H1 (cell line): ENCODE measurements at regions not wholly inside any gene's neighbourhood (a gene's known extent, or its start where the extent isn't known, plus 50 kb on each side); places are given as distances from the start of the nearest gene placed in this dataset.

Source experiments
- CTCF ChIA-PET: fragments of 300-600 bp; sonication (Branson Sonifier 250); formaldehyde crosslinking; loops from one replicate; lab custom pipeline; 2021; ENCODE audit not compliant: partially characterized antibody; lab: Charles Lee
- POLR2A ChIA-PET: fragments of 300-600 bp; sonication (Branson Sonifier 250); formaldehyde crosslinking; loops from one replicate; lab custom pipeline; 2021; ENCODE audit warnings: inconsistent platforms; ENCODE audit not compliant: partially characterized antibody; lab: Charles Lee
- DNase-seq, 2 experiments: peaks; one replicate each; pipeline versions ENCODE4 v3.0.0 to v3.0.0-alpha.2; 2010 to 2022; ENCODE audit warnings: low spot score in 2 of 2, low read depth in 1 of 2, mixed read lengths in 1 of 2
- FAIRE-seq: peaks from 2 replicates; lab custom pipeline; 2011; peaks lifted over from hg19 to GRCh38; lab: Jason Lieb, UNC
- H2AFZ ChIP-seq: 2 replicates; pipeline ENCODE4 v1.8.1; 2012; ENCODE audit warnings: low read length, inconsistent platforms
- H2AK5ac ChIP-seq: 2 replicates; pipeline ENCODE4 v1.6.1; 2013; ENCODE audit warnings: low read depth, low read length
- H2BK120ac ChIP-seq: replicated peaks from 2 replicates; pipeline ENCODE3; 2013; ENCODE audit warnings: low read depth, low read length, inconsistent platforms
- H2BK12ac ChIP-seq: 2 replicates; pipeline ENCODE4 v1.6.1; 2013; ENCODE audit warnings: low read depth, low read length
- H2BK15ac ChIP-seq: 2 replicates; pipeline ENCODE4 v1.6.1; 2013; ENCODE audit warnings: low read length
- H2BK20ac ChIP-seq: 2 replicates; pipeline ENCODE4 v1.6.1; 2013; ENCODE audit warnings: low read length
- H2BK5ac ChIP-seq: 2 replicates; pipeline ENCODE4 v1.6.1; 2013; ENCODE audit warnings: low read depth, low read length
- H3K14ac ChIP-seq: 2 replicates; pipeline ENCODE4 v1.6.1; 2013; ENCODE audit warnings: inconsistent platforms; ENCODE audit not compliant: insufficient read length
- H3K18ac ChIP-seq: 2 replicates; pipeline ENCODE4 v1.6.1; 2013; ENCODE audit warnings: low read length; ENCODE audit errors: extremely low read depth
- H3K23ac ChIP-seq: 2 replicates; pipeline ENCODE4 v1.6.1; 2013; ENCODE audit warnings: inconsistent platforms; ENCODE audit not compliant: insufficient read length
- H3K23me2 ChIP-seq: 2 replicates; pipeline ENCODE4 v1.6.1; 2013; ENCODE audit warnings: low read depth, low read length
- H3K27ac ChIP-seq: 2 replicates; pipeline ENCODE4 v1.6.1; 2011; ENCODE audit warnings: low read depth, low read length, inconsistent platforms
- H3K27me3 ChIP-seq, 4 experiments: replicated peaks in 1 of 4; 1 replicate in 1 of 4; 2 replicates in 3 of 4; pipeline versions ENCODE4 v1.6.1 to v1.8.1; 2011 to 2013; ENCODE audit warnings: low read length in 3 of 4, mild to moderate bottlenecking in 3 of 4, inconsistent platforms in 2 of 4, mixed read lengths in 2 of 4, moderate library complexity in 1 of 4; ENCODE audit not compliant: control insufficient read depth in 3 of 4, insufficient read depth in 3 of 4; ENCODE audit errors: extremely low read depth in 1 of 4
- H3K36me3 ChIP-seq, 4 experiments: 2 replicates each; pipeline versions ENCODE4 v1.6.1 to v1.8.1; 2011 to 2013; ENCODE audit warnings: mild to moderate bottlenecking in 4 of 4, low read length in 3 of 4, moderate library complexity in 2 of 4, control low read depth in 1 of 4, inconsistent platforms in 1 of 4; ENCODE audit not compliant: insufficient read depth in 4 of 4, control insufficient read depth in 2 of 4
- H3K4ac ChIP-seq: replicated peaks from 2 replicates; pipeline ENCODE3; 2013; ENCODE audit warnings: low read length, low read depth, mixed read lengths, inconsistent platforms; ENCODE audit not compliant: insufficient read length
- H3K4me1 ChIP-seq, 4 experiments: replicated peaks in 1 of 4; 1 replicate in 1 of 4; 2 replicates in 3 of 4; pipeline versions ENCODE4 v1.6.1 to v1.8.1; 2011 to 2013; ENCODE audit warnings: low read length in 3 of 4, inconsistent platforms in 2 of 4, mixed read lengths in 1 of 4; ENCODE audit not compliant: insufficient read depth in 4 of 4, control insufficient read depth in 3 of 4
- H3K4me2 ChIP-seq, 2 experiments: 2 replicates each; pipeline versions ENCODE4 v1.6.1 to v1.8.1; 2011 to 2013; ENCODE audit warnings: low read depth in 2 of 2, low read length in 2 of 2, control low read depth in 1 of 2, inconsistent platforms in 1 of 2, mild to moderate bottlenecking in 1 of 2; ENCODE audit not compliant: insufficient read depth in 1 of 2
- H3K4me3 ChIP-seq, 4 experiments: fragments of 200-600, 300-600 bp in 1 of 4; sonication (generic), shearing (Covaris generic), sonication (Bioruptor Twin) in 1 of 4; 2 replicates each; pipeline versions ENCODE4 v1.5.1 to v1.8.1; 2011 to 2016; ENCODE audit warnings: low read length in 4 of 4, low read depth in 3 of 4, control low read depth in 2 of 4, inconsistent platforms in 2 of 4, mild to moderate bottlenecking in 2 of 4, mixed read lengths in 1 of 4, moderate library complexity in 1 of 4; ENCODE audit not compliant: insufficient read depth in 2 of 4; ENCODE audit errors: extremely low read depth in 1 of 4
- H3K56ac ChIP-seq: replicated peaks from 2 replicates; pipeline ENCODE3; 2013; ENCODE audit warnings: low read depth, mild to moderate bottlenecking, mixed read lengths, low read length, inconsistent platforms; ENCODE audit not compliant: insufficient read length
- H3K79me1 ChIP-seq: 2 replicates; pipeline ENCODE4 v1.6.1; 2013; ENCODE audit warnings: low read depth, low read length, control low read depth
- H3K79me2 ChIP-seq, 2 experiments: 2 replicates each; pipeline versions ENCODE4 v1.6.1 to v1.8.1; 2012 to 2013; ENCODE audit warnings: low read length in 2 of 2, mild to moderate bottlenecking in 2 of 2, inconsistent platforms in 1 of 2; ENCODE audit not compliant: insufficient read depth in 2 of 2, control insufficient read depth in 1 of 2
- H3K9ac ChIP-seq, 4 experiments: replicated peaks in 1 of 4; 1 replicate in 1 of 4; 2 replicates in 3 of 4; pipeline versions ENCODE4 v1.6.1 to v1.8.1; 2011 to 2013; ENCODE audit warnings: low read depth in 3 of 4, low read length in 3 of 4, control low read depth in 2 of 4, mild to moderate bottlenecking in 2 of 4, moderate library complexity in 2 of 4, inconsistent platforms in 1 of 4; ENCODE audit errors: extremely low read depth in 1 of 4
- H3K9me3 ChIP-seq, 2 experiments: 2 replicates each; pipeline versions ENCODE4 v1.6.1 to v1.8.1; 2012 to 2013; ENCODE audit warnings: mild to moderate bottlenecking in 2 of 2, moderate library complexity in 2 of 2, control low read depth in 1 of 2, inconsistent platforms in 1 of 2, low read depth in 1 of 2, low read length in 1 of 2, mixed read lengths in 1 of 2; ENCODE audit not compliant: insufficient read depth in 2 of 2
- H4K20me1 ChIP-seq, 2 experiments: replicated peaks in 1 of 2; 2 replicates each; pipeline versions ENCODE3 to v1.8.1; 2011 to 2013; ENCODE audit warnings: inconsistent platforms in 2 of 2, low read length in 2 of 2, mild to moderate bottlenecking in 1 of 2; ENCODE audit not compliant: insufficient read depth in 2 of 2, control insufficient read depth in 1 of 2
- H4K5ac ChIP-seq: 2 replicates; pipeline ENCODE4 v1.6.1; 2013; ENCODE audit warnings: low read length, low read depth, mixed read lengths, inconsistent platforms; ENCODE audit not compliant: insufficient read length
- H4K8ac ChIP-seq: 2 replicates; pipeline ENCODE4 v1.8.0; 2013; ENCODE audit warnings: mild to moderate bottlenecking, moderate library complexity, low read length, inconsistent platforms; ENCODE audit not compliant: insufficient read depth; ENCODE audit errors: extremely low read depth
- H4K91ac ChIP-seq: replicated peaks from 2 replicates; pipeline ENCODE3; 2013; ENCODE audit warnings: low read length, mixed read lengths, inconsistent platforms; ENCODE audit not compliant: insufficient read length
- CEBPB ChIP-seq: IDR thresholded peaks from 2 replicates; pipeline ENCODE4 v1.6.1; 2012; ENCODE audit warnings: low read depth, low read length
- CTBP2 ChIP-seq: IDR thresholded peaks from 2 replicates; pipeline ENCODE4 v1.7.0; 2011; ENCODE audit warnings: borderline replicate concordance, mild to moderate bottlenecking, moderate library complexity, mixed read lengths, low read length; ENCODE audit not compliant: insufficient read depth, insufficient read length
- EZH2 ChIP-seq: fragments of 200-600 bp; sonication (generic); IDR thresholded peaks from 2 replicates; pipeline ENCODE4 v1.7.1; 2012; ENCODE audit warnings: low read depth, mild to moderate bottlenecking, moderate library complexity, low read length, inconsistent platforms; ENCODE audit not compliant: severe bottlenecking
- FOSL1 ChIP-seq: IDR thresholded peaks from 2 replicates; pipeline ENCODE4 v1.6.1; 2011; ENCODE audit warnings: mild to moderate bottlenecking, low read depth, low read length, moderate library complexity; ENCODE audit not compliant: insufficient read depth
- POLR2A ChIP-seq, 2 experiments: IDR thresholded peaks; 1 replicate in 1 of 2; 2 replicates in 1 of 2; pipeline ENCODE4 v1.6.1; 2011; ENCODE audit warnings: low read depth in 2 of 2, low read length in 2 of 2, mild to moderate bottlenecking in 2 of 2; ENCODE audit errors: control extremely low read depth in 1 of 2
- RAD21 ChIP-seq, 2 experiments: IDR thresholded peaks in 1 of 2; conservative IDR thresholded peaks in 1 of 2; 2 replicates each; pipeline ENCODE4 v1.6.1; 2011; ENCODE audit warnings: low read depth in 2 of 2, low read length in 2 of 2, improper control_type of control experiment in 1 of 2, inconsistent platforms in 1 of 2, mild to moderate bottlenecking in 1 of 2, moderate library complexity in 1 of 2
- SIRT6 ChIP-seq: IDR thresholded peaks from one replicate; pipeline ENCODE4 v1.7.1; 2012; ENCODE audit warnings: low read length, inconsistent platforms
- WGBS, 2 experiments: shearing (Covaris generic) in 1 of 2; methylation state at CpG; one replicate each; pipeline versions ENCODE4 v1.1.6 to v1.1.7; 2013 to 2015; ENCODE audit warnings: low lambda C conversion rate in 2 of 2, mixed read lengths in 2 of 2, inconsistent platforms in 1 of 2, low coverage in 1 of 2, missing lambda C conversion rate in 1 of 2; ENCODE audit not compliant: insufficient replicate concordance in 2 of 2, insufficient coverage in 1 of 2, insufficient read length in 1 of 2; ENCODE audit errors: extremely low coverage in 1 of 2, missing lambda C conversion rate in 1 of 2; 5-methylcytosine and 5-hydroxymethylcytosine counted together
- TF ChIP-seq, protein P1 (sequence below): IDR thresholded peaks from 2 replicates; pipeline ENCODE4 v1.6.1; 2012; ENCODE audit warnings: inconsistent platforms
- TF ChIP-seq, protein P2 (sequence below): IDR thresholded peaks from 2 replicates; pipeline ENCODE4 v1.6.1; 2012; ENCODE audit warnings: inconsistent platforms

DNA sequence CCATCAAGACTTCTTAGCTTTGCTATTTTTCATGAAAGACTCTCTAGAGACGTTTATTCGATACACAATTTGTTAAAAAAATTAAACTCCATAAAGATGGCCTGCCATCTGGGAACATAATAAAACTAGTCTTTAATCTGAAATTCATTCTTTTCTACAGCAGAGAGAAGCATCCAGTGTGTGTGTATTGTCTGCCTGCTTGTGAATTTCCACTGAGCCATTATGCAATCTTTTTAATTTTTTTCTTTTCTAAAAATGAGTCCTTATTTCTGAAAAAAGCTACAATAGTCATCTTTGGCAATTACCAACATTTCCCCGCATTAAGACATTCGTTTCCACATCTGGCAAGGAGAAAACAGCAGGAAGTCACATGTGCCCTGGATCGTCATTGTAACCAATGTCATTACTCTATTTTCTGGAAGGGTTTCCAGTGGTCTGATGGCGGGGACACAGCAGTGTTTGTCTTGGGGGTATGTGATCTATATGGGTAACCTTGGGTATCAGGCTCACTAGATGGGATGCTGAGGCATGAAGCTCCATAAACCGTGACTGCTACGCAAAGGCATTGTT lies 263.1 kb downstream of the MSX2 start:
- FAIRE-seq (no peak), DNase-seq (no peak)
- CTCF ChIA-PET: no interaction called here
- Histone ChIP-seq H3K14ac (no peak overlapping the region), H3K4ac (no peak overlapping the region), H3K79me2 (no peaks in the 10 kb centered on the region), H4K91ac (no peak overlapping the region), H4K8ac (no peak overlapping the region), H3K27ac (no peak overlapping the region), H2BK120ac (no peak overlapping the region), H3K18ac (no peak overlapping the region), H3K56ac (no peak overlapping the region), H3K9ac (no peak overlapping the region), H2BK12ac (no peak overlapping the region), H3K23ac (no peak overlapping the region), H3K36me3 (no peaks in the 10 kb centered on the region), H2AFZ (no peak overlapping the region), H3K27me3 (no peaks in the 10 kb centered on the region), H3K9me3 (no peaks in the 10 kb centered on the region), H2BK15ac (no peak overlapping the region), H3K4me2 (no peak overlapping the region), H3K4me1 (no peaks in the 10 kb centered on the region), H4K5ac (no peak overlapping the region), H3K23me2 (no peaks in the 10 kb centered on the region), H3K79me1 (no peaks in the 10 kb centered on the region), H4K20me1 (no peaks in the 10 kb centered on the region), H2AK5ac (no peak overlapping the region), H2BK20ac (no peak overlapping the region), H3K4me3 (no peak overlapping the region), H2BK5ac (no peak overlapping the region)
- WGBS, 2 experiments: 92% methylated on average over 8 of the region's 8 CpGs; no CpG with 5 or more reads in 1 of the 2 experiments
- POLR2A ChIA-PET: no interaction called here
- TF ChIP-seq CEBPB (no peak), POLR2A (IDR thresholded peaks at IDR 0.05; ENCODE audit: control extremely low read depth in 1 of 2, low read depth in 2 of 2, low read length in 2 of 2) (no peak), EZH2 (no peak), CTBP2 (no peak), SIRT6 (no peak), FOSL1 (no peak), RAD21 (IDR thresholded peaks at IDR 0.05 in 1 of 2, conservative IDR thresholded peaks at IDR 0.05 in 1 of 2; ENCODE audit: low read depth in 2 of 2, low read length in 2 of 2) (no peak)
- TF ChIP-seq, protein P1, sequence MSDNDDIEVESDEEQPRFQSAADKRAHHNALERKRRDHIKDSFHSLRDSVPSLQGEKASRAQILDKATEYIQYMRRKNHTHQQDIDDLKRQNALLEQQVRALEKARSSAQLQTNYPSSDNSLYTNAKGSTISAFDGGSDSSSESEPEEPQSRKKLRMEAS: no peak
- TF ChIP-seq, protein P2, sequence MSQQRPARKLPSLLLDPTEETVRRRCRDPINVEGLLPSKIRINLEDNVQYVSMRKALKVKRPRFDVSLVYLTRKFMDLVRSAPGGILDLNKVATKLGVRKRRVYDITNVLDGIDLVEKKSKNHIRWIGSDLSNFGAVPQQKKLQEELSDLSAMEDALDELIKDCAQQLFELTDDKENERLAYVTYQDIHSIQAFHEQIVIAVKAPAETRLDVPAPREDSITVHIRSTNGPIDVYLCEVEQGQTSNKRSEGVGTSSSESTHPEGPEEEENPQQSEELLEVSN: no peak
